BE2C (cell line): ENCODE measurements at regions not wholly inside any gene's neighbourhood (a gene's known extent, or its start where the extent isn't known, plus 50 kb on each side); places are given as distances from the start of the nearest gene placed in this dataset.
"Not testable (repeated sequence)": the region's sequence is repeated elsewhere in the genome, so short reads cannot be mapped to it uniquely, and the experiment has no call there.

Source experiments
- DNase-seq: peaks from one replicate; pipeline ENCODE4 v3.0.0-alpha.2; 2020
- H3K27me3 ChIP-seq: fragments of 250-450 bp; sonication (Bioruptor Pico); 2 replicates; pipeline ENCODE4 v1.5.1; 2020; ENCODE audit warnings: mild to moderate bottlenecking
- H3K36me3 ChIP-seq: fragments of 250-450 bp; sonication (Bioruptor Pico); 2 replicates; pipeline ENCODE4 v1.5.1; 2020; ENCODE audit warnings: mild to moderate bottlenecking
- H3K4me1 ChIP-seq: fragments of 250-450 bp; sonication (Bioruptor Pico); 2 replicates; pipeline ENCODE4 v1.5.1; 2020
- H3K4me3 ChIP-seq: 2 replicates; pipeline ENCODE4 v1.5.1; 2011; ENCODE audit warnings: low read depth, low read length
- H3K9me3 ChIP-seq: fragments of 250-450 bp; sonication (Bioruptor Pico); 2 replicates; pipeline ENCODE4 v1.5.1; 2020
- CTCF ChIP-seq: IDR thresholded peaks from 2 replicates; pipeline ENCODE4 v1.5.1; 2012; ENCODE audit warnings: mild to moderate bottlenecking, low read depth, low read length

- no peak for DNase-seq
- H3K4me3 ChIP-seq: no peak overlapping the region
- H3K4me1 ChIP-seq: no peaks in the 10 kb centered on the region
- no peak for TF ChIP-seq CTCF
- H3K27me3 ChIP-seq: no peaks in the 10 kb centered on the region
- no peaks in the 10 kb centered on the region for H3K36me3 ChIP-seq
- H3K9me3 ChIP-seq: no peaks in the 10 kb centered on the region
Measured at GRCh38 chr1:68828013-68828412, 331.1 kb upstream of the DEPDC1 start.

DNA sequence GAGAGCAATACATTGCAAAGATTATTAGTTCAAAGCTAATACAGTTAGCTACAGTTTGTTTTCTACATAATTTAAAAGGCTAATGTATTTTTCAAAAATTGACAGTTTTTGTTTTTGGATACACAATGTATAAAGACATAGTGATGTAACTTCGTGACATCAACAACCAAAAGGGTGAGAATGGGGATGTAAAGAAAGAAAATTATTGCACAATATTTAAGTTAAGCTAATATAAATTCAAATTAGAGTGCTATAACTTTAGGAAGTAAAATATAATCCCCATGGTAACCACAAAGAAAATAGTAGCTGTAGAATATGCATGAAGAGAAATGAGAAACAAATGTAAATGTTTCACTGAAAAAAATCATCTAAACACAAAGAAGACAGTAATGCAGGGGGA lies 334.4 kb upstream of the DEPDC1 start:
- Histone ChIP-seq H3K4me3 (no peak overlapping the region), H3K36me3 (no peaks in the 10 kb centered on the region), H3K9me3 (no peaks in the 10 kb centered on the region), H3K4me1 (no peaks in the 10 kb centered on the region), H3K27me3 (no peaks in the 10 kb centered on the region)
- no peak for TF ChIP-seq CTCF
- DNase-seq: no peak

GRCh38 chr1:68848017-68848416 lies 351.1 kb upstream of the DEPDC1 start:
- no peaks in the 10 kb centered on the region for H3K27me3 ChIP-seq
- H3K4me1 ChIP-seq: no peaks in the 10 kb centered on the region
- H3K9me3 ChIP-seq: no peaks in the 10 kb centered on the region
- no peak for DNase-seq
- H3K36me3 ChIP-seq: no peaks in the 10 kb centered on the region
- TF ChIP-seq CTCF: no peak
- no peak overlapping the region for H3K4me3 ChIP-seq

- Histone ChIP-seq H3K4me3 (no peak overlapping the region), H3K9me3 (no peaks in the 10 kb centered on the region), H3K36me3 (no peaks in the 10 kb centered on the region), H3K27me3 (no peaks in the 10 kb centered on the region), H3K4me1 (no peaks in the 10 kb centered on the region)
- TF ChIP-seq CTCF: no peak
- DNase-seq: no peak
Measured at GRCh38 chr1:68868606-68869005, 371.7 kb upstream of the DEPDC1 start.

DNA sequence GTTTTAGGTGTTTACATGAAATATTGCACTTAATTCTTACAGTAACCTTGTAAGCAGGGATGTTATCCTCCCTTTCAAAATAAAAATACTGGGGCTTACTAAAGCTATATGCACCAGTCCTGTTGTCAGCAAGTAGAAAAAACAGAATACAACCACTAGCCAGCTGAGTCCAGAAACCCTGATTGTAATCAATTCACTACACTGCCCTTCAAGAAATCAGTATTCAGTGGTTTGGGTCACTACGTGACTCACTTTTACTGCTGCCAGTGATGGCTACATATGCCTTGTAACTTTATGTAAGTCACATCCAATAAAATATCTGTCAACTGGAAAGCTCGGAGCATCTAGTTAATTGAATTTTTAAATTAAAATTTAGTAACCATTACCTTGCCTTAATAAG lies 376.3 kb upstream of the DEPDC1 start:
- Histone ChIP-seq H3K36me3 (no peaks in the 10 kb centered on the region), H3K4me3 (no peak overlapping the region), H3K4me1 (no peaks in the 10 kb centered on the region), H3K27me3 (no peaks in the 10 kb centered on the region), H3K9me3 (no peaks in the 10 kb centered on the region)
- DNase-seq: no peak
- TF ChIP-seq CTCF: no peak

DNA sequence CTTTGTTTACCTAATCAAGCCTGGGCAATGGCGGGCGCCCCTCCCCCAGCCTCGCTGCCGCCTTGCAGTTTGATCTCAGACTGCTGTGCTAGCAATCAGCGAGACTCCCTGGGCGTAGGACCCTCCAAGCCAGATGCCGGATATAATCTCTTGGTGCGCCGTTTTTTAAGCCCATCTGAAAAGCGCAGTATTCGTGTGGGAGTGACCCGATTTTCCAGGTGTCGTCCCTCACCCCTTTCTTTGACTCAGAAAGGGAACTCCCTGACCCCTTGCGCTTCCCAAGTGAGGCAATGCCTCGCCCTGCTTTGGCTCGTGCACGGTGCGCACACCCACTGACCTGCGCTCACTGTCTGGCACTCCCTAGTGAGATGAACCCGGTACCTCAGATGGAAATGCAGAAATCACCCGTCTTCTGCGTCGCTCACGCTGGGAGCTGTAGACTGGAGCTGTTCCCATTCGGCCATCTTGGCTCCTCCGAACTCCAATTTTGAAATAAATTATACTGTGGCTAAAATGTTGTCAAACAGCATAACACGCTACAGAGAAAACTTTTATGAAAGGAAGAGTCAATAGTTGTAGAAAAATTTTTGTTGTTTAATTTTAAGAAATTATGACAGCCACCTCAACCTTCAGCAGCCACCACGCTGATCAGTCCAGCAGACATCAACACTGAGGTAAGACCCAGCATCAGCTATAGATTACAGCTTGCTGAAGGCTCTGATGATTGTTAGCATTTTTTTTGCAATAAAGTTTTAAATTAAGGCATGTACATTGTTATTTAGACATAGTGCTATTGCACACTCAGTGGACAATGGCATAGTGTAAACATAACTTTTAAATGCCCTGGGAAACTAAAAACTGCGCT lies 384.7 kb upstream of the DEPDC1 start:
- not testable (repeated sequence) for DNase-seq, H3K4me1 ChIP-seq, H3K36me3 ChIP-seq, H3K27me3 ChIP-seq, H3K9me3 ChIP-seq, H3K4me3 ChIP-seq

DNA sequence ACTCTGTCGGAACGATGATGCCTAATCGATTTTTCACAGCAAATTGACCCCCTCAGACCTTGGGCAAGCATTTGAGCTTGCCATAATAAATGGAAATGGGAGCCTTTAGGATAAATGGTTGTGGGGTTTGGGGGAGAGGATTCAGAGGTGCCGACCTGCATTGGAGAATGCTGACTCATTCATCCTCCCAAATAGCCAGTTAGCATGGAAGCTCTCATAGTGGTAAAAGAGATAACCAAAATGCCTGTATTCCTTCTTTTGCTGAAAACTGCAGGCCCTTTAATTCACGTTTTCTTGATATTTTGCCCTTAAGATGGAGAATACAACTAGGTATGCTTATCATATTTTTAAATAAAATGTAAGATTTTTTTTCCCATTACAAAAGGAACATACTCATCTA lies 392.6 kb upstream of the DEPDC1 start:
- DNase-seq: no peak
- H3K27me3 ChIP-seq: no peaks in the 10 kb centered on the region
- no peaks in the 10 kb centered on the region for H3K36me3 ChIP-seq
- TF ChIP-seq CTCF: no peak
- H3K4me1 ChIP-seq: no peaks in the 10 kb centered on the region
- no peak overlapping the region for H3K4me3 ChIP-seq
- no peaks in the 10 kb centered on the region for H3K9me3 ChIP-seq
